ENCODE measurements at regions not wholly inside any gene's neighbourhood (a gene's known extent, or its start where the extent isn't known, plus 50 kb on each side); places are given as distances from the start of the nearest gene placed in this dataset.

DNA sequence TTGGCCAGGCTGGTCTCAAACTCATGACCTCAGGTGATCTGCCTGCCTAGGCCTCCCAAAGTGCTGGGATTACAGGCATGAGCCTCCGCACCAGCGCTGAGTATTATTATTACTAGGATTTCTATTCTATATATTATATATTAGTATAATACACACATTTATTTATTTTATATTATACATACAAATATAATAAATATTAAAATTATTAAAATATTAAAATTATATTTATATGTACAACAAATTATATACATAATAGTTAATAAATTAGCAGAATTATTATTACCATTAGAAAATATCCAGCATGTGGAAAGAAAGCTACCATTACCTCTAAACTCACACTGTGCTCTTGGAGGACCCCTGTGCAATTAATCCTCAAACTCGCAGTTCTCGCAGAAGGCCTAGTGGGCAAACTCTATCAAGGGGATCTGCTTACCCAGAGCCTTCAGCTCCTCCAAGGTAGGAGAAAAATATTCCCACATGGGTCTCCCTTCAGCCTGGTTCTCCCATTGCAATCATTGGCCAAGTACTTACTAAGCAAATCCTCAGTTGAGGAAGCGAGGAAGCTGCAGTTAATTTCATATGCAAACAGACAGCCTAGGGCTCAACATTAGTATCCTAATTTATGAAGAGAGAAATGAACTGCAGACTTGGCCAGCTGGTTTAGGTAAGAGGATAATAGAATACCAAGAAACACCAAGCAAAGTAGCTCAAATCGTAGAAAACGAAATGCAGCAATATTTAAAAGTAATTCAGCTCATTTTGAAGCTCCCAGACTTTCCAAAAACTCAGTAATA, 241.4 kb upstream of the IRX5 start:
- ATAC-seq (ENCODE audit: insufficient number of reproducible peaks, low FRiP score, low read depth), result no peak
- Histone ChIP-seq H3K27me3 (replicated peaks; ENCODE audit: insufficient read depth) (no peaks in the 10 kb centered on the region), H3K36me3 (no peaks in the 10 kb centered on the region), H3K4me1 (ENCODE audit: control insufficient read depth in 1 of 2, low read depth in 2 of 2) (no peaks in the 10 kb centered on the region), H3K9me3 (no peaks in the 10 kb centered on the region), H3K27ac (no peak overlapping the region), H3K4me3 (no peak overlapping the region)
- no peak for DNase-seq (ENCODE audit: low spot score)
- TF ChIP-seq, protein P1, sequence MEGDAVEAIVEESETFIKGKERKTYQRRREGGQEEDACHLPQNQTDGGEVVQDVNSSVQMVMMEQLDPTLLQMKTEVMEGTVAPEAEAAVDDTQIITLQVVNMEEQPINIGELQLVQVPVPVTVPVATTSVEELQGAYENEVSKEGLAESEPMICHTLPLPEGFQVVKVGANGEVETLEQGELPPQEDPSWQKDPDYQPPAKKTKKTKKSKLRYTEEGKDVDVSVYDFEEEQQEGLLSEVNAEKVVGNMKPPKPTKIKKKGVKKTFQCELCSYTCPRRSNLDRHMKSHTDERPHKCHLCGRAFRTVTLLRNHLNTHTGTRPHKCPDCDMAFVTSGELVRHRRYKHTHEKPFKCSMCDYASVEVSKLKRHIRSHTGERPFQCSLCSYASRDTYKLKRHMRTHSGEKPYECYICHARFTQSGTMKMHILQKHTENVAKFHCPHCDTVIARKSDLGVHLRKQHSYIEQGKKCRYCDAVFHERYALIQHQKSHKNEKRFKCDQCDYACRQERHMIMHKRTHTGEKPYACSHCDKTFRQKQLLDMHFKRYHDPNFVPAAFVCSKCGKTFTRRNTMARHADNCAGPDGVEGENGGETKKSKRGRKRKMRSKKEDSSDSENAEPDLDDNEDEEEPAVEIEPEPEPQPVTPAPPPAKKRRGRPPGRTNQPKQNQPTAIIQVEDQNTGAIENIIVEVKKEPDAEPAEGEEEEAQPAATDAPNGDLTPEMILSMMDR (IDR thresholded peaks at IDR 0.05), result no peak

GRCh38 chr16:54688339-54688738, 242.3 kb upstream of the IRX5 start:
- no peak for ATAC-seq (ENCODE audit: insufficient number of reproducible peaks, low FRiP score, low read depth)
- H3K27ac ChIP-seq, result no peak overlapping the region
- H3K9me3 ChIP-seq, result no peaks in the 10 kb centered on the region
- no peaks in the 10 kb centered on the region for H3K36me3 ChIP-seq
- no peak overlapping the region for H3K4me3 ChIP-seq
- TF ChIP-seq, protein P1 (IDR thresholded peaks at IDR 0.05), result no peak
- DNase-seq (ENCODE audit: low spot score), result no peak
- no peaks in the 10 kb centered on the region for H3K4me1 ChIP-seq (ENCODE audit: control insufficient read depth in 1 of 2, low read depth in 2 of 2)
- no peaks in the 10 kb centered on the region for H3K27me3 ChIP-seq (replicated peaks; ENCODE audit: insufficient read depth)

DNA sequence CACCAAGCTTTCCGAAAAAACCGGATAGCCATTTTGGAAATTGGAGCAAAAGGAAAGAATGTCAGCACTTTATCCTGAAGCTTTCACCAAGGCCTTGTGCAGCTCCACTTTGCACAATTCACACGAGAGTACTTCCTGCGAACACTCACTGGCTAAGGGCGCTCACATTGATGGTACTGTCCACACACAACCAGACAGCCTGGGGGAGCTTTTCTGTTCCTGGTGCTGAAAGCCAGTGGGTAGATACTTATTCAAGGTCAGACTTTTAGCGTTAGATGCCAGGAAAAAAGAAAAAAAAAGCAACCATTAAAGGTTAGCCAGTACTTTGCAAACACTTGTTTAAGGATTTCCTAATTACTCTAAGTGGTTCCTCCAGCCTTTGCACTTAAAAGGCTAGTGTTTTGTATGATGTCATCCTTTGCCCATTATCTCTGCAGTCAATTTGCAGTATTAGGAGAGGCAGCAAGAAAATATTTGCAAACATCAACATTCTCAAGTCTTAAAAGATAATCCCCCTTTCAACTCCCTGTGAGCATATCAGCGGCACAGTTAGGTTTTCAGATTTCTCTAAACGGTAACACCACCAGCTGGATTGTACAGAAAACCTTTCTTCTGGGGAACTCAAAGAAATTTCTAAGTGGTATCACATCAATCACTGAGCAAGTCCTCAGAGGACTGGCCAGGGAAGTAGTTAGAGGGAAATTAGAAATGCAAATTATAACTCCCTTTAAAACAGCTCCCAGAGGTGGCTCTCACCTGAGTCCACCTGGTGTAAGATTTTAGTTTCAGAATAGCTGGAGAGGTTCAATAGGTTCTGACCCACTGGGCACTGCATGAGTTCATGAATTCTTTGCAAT, 243.4 kb upstream of the IRX5 start:
- ATAC-seq (ENCODE audit: insufficient number of reproducible peaks, low FRiP score, low read depth), result no peak

GRCh38 chr16:54685682-54686081, 245.0 kb upstream of the IRX5 start:
- Histone ChIP-seq H3K36me3 (no peaks in the 10 kb centered on the region), H3K4me1 (ENCODE audit: control insufficient read depth in 1 of 2, low read depth in 2 of 2) (no peaks in the 10 kb centered on the region), H3K9me3 (no peaks in the 10 kb centered on the region), H3K27me3 (replicated peaks; ENCODE audit: insufficient read depth) (no peaks in the 10 kb centered on the region), H3K27ac (no peak overlapping the region), H3K4me3 (no peak overlapping the region)
- no peak for ATAC-seq (ENCODE audit: insufficient number of reproducible peaks, low FRiP score, low read depth)
- no peak for DNase-seq (ENCODE audit: low spot score)
- TF ChIP-seq, protein P1 (IDR thresholded peaks at IDR 0.05), result no peak

More for the DNA sequence above, 243.4 kb upstream of the IRX5 start:
- H3K36me3 ChIP-seq, result no peaks in the 10 kb centered on the region
- H3K4me1 ChIP-seq (ENCODE audit: control insufficient read depth in 1 of 2, low read depth in 2 of 2), result no peaks in the 10 kb centered on the region
- TF ChIP-seq, protein P1 (IDR thresholded peaks at IDR 0.05), result no peak
- H3K27ac ChIP-seq, result no peak overlapping the region
- DNase-seq (ENCODE audit: low spot score), result no peak
- no peaks in the 10 kb centered on the region for H3K9me3 ChIP-seq
- H3K27me3 ChIP-seq (replicated peaks; ENCODE audit: insufficient read depth), result no peaks in the 10 kb centered on the region
- H3K4me3 ChIP-seq, result no peak overlapping the region

GRCh38 chr16:54679531-54679930, 251.1 kb upstream of the IRX5 start:
- Histone ChIP-seq H3K4me1 (ENCODE audit: control insufficient read depth in 1 of 2, low read depth in 2 of 2) (no peaks in the 10 kb centered on the region), H3K27ac (no peak overlapping the region), H3K27me3 (replicated peaks; ENCODE audit: insufficient read depth) (no peaks in the 10 kb centered on the region), H3K9me3 (no peaks in the 10 kb centered on the region), H3K4me3 (no peak overlapping the region), H3K36me3 (no peaks in the 10 kb centered on the region)
- no peak for DNase-seq (ENCODE audit: low spot score)
- TF ChIP-seq, protein P1 (IDR thresholded peaks at IDR 0.05), result no peak
- ATAC-seq (ENCODE audit: insufficient number of reproducible peaks, low FRiP score, low read depth), result no peak

Data from thoracic aorta (tissue), 2 donors.